GM12873 (cell line): ENCODE measurements at regions not wholly inside any gene's neighbourhood (a gene's known extent, or its start where the extent isn't known, plus 50 kb on each side); places are given as distances from the start of the nearest gene placed in this dataset.
A peak's percentile ranks its signal among the peaks of the same experiment; 100 is the strongest.

Experiments used
- CTCF ChIP-seq: IDR thresholded peaks from 2 replicates; pipeline ENCODE4 v1.5.1; 2012; ENCODE audit warnings: low read depth, mild to moderate bottlenecking, moderate library complexity, low read length, control low read depth; ENCODE audit not compliant: insufficient read depth; ENCODE audit errors: missing control alignments

- TF ChIP-seq CTCF = no peak
Measured at GRCh38 chr22:34913826-34914225, 152.1 kb upstream of the ISX start.

GRCh38 chr22:34914846-34915245 is 151.1 kb upstream of the ISX start:
- no peak for TF ChIP-seq CTCF

DNA sequence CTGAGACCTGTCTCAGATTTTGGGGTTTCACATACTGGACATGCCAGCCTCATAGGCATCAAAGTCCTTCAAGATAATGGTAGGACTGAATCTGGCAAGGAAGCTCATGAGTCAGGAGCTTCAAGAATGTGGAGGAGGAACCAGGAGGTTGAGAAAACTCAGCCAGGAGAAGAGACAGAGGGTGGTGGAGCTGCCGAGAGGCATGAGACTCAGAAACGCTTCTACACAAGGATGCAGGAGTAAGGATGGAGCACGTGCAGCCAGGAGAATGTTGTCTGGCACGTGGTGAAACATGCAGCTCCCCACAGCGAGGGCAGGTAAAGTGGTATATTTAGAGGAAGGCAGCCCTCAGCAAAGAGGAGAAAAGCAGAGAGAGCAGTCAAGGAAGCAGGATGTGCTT is 148.7 kb upstream of the ISX start:
- TF ChIP-seq CTCF = no peak

DNA sequence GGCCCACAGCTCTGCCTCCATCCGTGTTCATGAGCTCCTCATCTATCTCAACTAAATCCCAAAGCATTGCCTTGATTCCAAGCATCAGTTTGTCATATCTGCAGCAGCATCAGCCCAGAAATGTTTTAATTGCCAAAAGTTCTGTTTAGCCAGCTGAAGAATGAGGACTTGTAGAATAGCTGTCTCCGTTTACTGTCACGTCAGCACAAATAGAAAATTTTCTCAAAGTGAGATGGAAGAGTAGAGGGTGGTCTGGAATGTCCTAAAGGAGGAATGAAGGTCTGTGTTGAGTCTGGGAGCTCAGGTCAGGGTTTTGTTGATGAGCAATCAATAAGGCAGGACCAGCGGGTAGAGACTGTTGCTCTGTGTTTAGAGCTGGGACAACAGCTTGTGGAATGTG is 134.9 kb upstream of the ISX start:
- no peak for TF ChIP-seq CTCF

GRCh38 chr22:34934261-34934660 is 131.7 kb upstream of the ISX start:
- TF ChIP-seq CTCF = no peak

DNA sequence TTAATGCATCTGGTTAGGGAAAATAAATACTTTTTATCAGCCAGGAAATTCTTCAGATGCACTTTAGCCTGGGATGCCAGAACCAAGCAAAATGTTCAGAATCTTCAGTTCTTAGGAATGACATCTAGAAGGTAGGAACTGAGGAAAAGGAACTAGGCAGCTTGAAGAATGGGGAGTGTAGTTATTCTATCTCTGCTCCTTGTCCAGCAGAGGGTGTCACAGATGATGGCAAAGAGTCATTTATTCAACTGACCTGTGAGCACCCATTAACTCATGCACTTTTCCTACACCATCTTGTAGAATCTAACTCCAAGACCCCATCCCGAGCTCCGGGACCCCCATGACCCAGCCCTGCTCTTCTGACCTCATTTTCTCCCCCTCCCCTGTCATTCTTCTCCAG is 122.1 kb upstream of the ISX start:
- TF ChIP-seq CTCF = peak; percentile 37

GRCh38 chr22:34946339-34946985 is 119.5 kb upstream of the ISX start:
- no peak for TF ChIP-seq CTCF
